HG03342 (cell line): ENCODE measurements at regions not wholly inside any gene's neighbourhood (a gene's known extent, or its start where the extent isn't known, plus 50 kb on each side); places are given as distances from the start of the nearest gene placed in this dataset.
A peak's percentile ranks its signal among the peaks of the same experiment; 100 is the strongest.
"Not testable (repeated sequence)": the region's sequence is repeated elsewhere in the genome, so short reads cannot be mapped to it uniquely, and the experiment has no call there.

Source experiments
- ATAC-seq: cut with Tn5 transposase; IDR thresholded peaks from one replicate; pipeline ENCODE4 v1.9.1; 2021; ENCODE audit warnings: mild to moderate bottlenecking, moderate library complexity; ENCODE audit not compliant: unreplicated experiment

DNA sequence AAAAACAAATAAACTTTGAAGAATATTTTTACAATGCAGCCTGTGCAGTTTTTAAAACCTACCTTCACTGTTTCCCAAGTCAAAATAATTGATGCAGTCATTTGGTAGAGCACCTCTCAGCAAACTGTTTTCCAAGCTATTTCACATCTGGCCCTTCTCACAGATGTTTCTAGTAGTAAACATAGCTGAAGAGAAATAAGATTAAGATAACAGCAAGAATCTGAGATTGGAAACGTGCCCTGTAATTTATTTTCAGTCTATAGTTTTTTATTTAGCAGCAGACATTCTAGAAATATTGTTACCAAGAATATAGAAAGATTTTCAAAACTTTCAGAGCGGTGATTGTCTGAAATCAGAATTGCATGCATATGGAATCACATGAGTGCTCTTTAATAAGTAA, 440.2 kb downstream of the TRIB2 start:
- no peak for ATAC-seq

DNA sequence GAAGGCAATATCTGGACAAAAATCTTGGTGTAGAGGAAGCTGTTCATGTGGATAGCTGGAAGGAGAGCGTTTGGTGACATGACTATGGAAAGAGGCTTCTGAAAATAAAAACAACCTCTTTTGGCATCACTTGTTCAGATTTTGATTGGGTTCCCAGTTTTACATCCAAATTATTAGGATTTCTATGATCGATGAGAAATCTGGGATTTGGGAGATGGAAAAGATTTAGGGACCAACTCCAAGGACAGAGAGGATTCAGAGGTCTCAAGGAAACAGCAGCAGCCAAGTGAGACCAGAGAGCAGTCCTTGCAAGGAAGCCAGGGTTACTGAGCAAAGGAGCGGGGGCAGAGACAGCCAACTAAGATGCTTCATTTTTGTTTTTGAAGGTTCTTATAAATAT, 441.7 kb downstream of the TRIB2 start:
- ATAC-seq, result no peak

DNA sequence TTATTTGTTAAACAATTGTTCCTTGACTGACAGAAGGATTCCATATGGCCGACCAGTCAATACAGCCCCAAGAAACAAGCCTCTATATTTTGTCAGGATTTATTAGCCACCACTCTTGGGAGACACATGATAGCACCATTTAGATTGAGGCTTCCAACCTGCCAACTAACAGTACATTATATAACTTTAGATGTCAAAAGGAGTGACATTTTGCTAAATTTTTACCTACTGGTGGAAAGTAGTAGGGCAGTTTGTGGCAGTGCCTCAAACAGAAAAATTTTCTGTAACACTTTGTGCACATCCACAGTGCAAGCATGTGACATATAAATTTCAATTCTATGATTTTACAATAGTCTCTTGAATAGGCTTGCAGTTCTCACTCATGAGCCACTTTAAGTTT, 464.0 kb downstream of the TRIB2 start:
- ATAC-seq, result no peak

DNA sequence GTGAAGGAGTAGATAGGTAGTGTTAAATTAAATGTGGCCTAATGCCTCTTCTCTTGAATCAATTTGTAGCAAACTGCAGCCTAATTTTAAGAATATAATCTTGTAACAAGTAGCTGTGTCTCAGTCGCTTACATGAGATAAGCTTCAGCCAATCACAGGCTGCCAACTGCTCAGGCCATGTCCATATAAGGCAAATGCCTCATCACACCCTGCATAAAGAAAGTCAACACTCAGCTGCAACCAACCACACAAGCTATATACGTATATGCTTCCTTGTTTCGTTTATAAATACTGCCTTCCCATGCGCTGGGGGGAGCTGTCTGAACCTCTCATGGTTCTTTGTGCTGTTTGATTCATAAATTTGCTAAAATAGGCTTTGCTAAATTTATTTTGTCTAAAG, 476.3 kb downstream of the TRIB2 start:
- peak; percentile 64 for ATAC-seq

DNA sequence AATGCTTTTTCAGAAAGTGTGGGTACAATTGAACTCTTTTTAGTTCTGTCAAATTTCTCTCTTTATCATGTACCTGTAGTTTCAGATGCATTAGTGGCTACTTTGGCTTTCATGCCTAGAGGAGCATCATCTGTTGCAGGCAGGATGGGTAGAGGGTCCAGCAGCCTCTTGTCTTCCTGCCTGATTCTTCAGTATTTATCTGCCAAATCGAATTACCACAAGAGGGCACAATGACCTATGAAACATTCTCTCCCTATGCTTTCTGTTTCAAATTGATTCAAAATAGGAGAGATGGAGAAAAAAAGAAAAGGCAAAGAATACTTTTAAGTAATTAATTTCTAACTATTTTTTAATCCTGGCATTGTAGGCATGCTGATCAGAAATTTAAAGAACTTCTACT, 477.2 kb downstream of the TRIB2 start:
- peak; percentile 72 for ATAC-seq

DNA sequence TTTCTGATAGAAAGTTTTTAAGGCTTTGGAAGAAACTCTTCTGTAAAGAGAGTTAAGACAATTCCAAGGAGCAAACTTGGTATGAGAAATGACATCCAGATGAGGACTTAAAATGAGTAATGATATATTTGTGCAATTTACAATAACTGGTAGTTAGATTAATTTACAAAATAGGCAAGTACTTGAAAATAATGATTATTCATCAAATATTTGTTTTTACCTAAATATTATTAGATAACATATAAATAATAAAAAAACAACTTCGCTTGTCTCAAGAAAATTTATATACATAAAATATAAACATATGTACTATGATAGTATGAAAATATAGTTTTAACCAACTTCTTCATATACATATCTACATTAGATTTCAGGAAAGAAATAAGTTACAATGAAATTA, 478.5 kb downstream of the TRIB2 start:
- ATAC-seq, result no peak

DNA sequence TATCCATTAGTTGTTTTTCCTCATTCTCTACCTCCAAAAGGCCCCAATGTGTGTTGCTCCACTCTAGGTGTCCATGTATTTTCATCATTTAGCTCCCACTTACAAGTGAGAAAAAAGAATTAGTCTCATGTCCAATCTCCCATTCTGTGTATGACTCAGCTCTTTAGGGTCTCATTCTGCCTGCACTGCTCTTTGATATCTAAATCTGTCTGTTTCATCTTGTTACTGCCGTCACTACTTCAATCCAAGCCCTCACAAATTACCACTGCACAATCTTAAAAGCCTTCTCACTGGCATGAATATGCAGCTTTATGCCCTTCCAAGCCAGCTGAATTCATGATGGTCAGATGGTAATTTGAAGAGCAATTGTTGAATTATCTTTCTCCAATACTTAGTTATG, 480.5 kb downstream of the TRIB2 start:
- no peak for ATAC-seq

DNA sequence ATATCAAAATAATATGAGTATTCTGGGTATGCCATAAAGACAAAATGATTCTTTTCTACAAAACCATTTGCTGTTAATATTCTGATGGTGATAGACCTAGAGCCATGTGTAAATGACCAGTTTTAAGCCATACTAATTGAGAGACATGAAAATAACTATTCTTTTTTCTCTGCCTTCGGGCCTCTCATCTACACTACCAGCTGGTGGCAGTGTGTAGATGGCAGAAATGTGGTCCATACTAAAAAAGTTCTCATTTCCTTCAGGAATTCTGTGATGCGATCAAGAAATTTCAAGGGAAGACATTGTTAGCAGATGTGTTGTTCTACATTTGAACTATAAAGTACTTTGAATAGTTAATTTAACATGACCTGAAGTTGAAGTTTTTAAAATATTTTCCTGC, 485.2 kb downstream of the TRIB2 start:
- ATAC-seq, result no peak

DNA sequence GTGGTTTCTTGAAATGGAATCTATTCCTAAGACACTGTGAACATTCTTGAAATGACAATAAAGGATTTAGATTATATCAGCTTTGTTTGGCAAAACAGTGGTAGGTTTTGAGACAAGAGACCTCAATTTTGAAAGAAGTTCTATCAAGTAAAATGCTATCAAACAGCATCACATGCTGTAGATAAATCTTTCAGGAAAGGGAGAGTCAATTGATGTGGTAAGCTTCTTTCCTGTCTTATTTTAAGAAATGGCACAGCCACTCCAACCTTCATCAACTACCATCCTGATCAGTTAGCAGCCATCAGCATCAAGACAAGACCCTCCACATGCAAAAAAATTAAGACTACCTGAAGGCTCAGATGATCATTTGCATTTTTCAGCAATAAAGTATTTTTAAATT, 495.4 kb downstream of the TRIB2 start:
- no peak for ATAC-seq

DNA sequence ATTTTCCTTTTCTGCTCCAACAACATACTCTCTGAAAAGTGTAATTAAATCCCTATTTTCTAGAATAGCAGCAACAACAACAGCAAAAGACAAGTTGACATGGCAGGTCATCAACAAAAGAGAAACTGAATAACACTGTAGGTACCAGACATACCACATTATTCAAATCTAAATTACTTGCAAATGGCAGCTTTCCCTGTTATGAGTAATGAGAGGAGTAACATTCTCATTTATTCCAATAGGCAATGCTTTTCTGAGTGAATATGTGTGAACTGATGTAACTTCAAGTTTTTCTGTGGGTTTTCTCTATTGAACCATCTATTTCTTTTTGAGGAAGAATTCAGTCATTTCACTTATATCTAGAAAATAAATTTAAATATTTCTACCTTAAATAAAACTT, 501.5 kb downstream of the TRIB2 start:
- no peak for ATAC-seq

DNA sequence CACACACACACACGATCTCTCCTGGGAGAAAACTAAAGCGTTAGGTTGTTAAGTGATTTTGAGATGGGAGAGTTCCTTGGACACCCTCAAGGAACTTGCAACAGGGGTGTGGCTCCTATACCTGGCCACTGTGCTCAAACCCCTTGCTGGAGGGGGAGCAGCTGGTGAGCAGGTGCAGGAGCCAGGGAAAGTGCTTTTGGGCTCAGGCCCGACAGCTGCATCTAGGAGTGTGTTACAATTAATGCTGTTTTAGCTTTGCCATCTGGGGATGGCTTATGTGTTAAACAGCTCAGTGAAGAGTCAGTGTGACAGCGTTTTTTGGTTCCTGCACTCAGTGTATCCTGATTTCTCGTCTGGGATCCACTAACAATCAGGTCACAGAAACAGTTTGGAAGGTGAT, 510.8 kb downstream of the TRIB2 start:
- ATAC-seq, result no peak

DNA sequence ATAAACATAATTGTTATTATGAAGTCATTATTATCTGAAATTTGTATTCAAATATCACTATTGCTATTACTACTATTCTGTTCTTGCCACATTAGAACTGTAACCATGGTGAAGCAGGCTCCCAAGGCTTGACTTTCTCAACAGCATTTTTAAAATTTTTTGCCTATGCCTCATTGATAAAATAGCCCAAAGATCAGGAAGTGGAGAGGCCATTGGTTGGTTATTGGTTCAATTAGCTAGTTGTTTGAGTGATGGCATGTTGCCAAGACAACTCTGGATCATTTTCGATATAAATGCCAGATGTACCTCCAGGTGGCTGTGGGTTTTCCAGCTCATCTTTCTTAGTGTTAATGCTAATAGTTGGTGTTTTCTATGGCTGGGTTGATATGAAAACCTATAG, 513.5 kb downstream of the TRIB2 start:
- no peak for ATAC-seq

DNA sequence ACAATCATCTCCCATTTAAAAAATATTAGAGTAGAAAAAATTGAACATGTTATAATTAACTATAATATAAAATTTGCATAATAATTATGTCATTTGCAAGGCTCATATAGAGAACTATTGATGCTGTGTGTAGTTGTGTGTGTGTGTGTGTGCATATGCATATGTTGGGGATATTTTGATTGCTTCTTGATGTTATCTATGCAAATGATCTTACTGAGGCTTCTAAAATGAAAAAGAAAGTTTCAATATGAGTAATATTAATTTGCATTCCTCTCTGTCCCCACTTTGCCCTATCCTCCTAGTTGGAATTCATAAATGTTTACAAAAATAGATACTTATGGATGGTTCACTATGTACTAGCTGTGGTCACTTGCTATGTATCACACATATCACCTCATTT, 523.3 kb downstream of the TRIB2 start:
- ATAC-seq, result no peak

DNA sequence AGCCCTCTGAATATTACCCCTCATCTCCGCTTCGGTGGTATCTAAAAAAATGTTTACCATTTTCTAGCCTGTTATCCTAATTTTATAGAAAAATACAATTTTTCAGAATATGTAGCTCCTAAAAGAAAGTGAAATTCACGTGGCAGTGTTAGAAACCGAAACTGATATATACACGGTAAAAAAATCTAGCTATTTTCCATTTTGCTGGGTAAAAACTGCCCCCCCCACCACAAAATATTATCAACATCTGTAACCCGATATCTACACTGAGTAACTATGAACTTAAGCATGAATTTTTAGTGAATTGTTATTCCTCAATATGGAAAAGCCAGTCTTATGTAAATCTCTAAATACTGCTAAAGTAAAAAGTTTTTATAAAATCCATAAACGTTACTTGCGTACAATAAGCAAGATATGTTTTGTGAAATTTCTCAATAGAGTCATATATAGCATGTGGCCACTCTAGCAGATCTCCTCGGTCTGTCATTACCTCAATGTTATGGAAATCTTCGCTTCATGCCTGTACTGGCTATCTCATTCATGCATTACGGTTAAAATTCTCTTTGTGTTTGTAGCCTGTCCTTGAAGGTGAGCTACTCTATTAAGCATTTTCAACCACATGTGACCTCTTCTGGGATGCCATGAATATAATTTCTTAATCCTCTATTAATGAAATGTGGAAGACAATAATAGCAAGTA, 524.2 kb downstream of the TRIB2 start:
- ATAC-seq, result no peak

DNA sequence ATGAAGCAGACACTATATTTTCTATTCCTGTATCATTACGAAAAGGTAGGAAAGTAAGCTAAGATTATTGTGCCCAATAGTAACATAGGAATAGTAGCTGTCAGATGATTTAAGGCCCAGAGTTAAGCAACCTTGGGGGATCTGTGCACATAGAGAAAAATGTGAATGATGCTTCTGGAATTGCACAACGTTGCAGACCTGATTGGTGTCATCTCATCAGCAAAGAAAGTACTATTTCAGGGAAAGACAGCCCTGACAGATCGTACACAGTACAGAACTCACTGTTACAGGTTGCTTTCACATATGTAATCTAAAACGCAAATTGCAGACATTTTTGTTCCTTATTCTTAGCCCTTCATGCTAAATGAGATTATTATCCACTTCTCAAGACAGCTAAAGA, 535.9 kb downstream of the TRIB2 start:
- ATAC-seq, result no peak

DNA sequence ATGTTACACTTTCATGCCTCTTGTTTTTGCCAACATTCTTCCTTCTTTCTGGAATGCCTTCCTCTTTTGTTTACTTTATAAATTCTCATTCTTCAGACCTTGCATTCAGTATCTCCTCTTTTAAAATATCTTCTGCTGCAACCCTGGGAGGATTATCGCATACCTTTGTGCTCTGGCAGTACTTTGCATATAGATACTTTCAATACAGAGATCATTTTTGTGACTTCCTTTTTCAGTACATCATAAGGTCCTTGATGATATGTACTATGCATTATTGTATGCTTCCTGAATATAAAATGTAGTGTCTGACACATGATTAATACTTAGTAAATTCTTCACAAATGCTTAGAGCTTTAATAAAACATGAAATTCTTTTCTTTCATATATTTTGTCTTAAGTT, 538.7 kb downstream of the TRIB2 start:
- ATAC-seq, result no peak

DNA sequence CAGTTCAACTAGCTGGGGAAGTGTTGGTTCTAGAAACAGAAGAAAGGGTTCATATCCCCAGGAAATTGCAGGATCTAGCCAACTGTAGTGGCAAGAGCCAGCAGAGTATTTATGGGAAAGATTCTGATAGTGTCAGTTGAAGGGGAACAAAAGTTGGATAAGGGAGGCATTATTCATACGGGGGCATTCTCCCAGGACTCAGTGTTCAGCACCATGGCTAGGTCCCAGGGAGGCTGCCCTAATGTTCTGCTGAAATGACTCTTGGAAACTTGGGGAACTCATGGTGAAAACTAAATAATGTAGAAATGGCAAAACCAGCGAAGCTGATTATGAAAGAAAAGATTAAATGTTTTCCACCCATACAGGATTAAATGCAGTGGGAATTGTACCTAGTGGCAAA, 543.7 kb downstream of the TRIB2 start:
- no peak for ATAC-seq

DNA sequence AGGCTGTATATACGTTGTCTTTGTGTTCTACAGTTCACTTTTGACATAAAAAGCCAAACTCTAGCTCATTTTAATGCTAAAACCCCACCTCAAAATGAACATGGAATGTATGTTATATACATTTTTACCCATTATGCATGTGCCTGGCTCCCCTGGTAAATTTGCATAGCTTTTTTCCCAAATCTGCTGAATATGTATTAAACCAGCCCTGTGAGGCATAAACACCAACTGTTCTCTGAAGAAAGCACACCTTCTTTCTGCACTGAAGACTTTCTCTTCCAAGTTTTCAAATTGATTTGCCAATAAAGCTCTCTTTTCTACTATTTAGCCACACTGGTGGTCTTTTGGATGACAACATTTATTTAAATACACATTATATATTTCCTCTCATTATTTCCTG, 549.4 kb downstream of the TRIB2 start:
- ATAC-seq, result no peak

DNA sequence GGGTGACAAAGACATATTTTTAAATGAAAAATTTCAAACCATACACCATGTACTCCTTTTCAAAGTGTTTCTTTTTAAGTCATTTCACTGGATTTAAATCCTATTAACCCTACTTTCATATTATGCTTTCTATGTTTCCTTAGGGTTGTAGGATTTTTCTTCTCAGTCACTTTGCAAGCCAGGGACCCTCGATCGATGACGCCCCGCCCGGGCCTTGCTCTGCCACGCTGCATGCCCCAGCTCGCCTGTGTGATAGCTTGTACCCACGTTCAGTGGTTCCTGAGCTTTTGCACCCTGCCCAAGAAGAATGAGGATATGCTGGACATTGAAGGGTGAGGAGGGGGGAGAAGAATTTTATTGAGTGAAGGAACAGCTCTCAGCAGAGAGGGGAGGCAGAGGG, 568.0 kb downstream of the TRIB2 start:
- ATAC-seq, result no peak

DNA sequence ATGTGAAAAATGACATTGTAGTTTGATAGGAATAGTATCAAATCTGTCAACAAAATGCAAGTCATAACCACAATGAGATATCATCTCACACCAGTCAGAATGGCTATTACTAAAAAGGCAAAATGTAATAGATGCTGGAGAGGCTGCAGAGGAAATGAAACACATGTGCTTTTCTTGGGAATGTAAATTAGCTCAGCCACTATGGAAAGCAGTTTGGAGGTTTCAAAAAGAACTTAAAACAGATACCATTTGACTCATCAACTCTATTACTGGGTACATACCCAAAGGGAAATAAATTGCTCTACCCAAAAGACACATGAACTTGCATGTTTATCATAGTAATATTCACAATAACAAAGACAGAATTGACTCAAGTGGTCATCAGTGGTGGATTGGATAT, 572.6 kb downstream of the TRIB2 start:
- no peak for ATAC-seq

DNA sequence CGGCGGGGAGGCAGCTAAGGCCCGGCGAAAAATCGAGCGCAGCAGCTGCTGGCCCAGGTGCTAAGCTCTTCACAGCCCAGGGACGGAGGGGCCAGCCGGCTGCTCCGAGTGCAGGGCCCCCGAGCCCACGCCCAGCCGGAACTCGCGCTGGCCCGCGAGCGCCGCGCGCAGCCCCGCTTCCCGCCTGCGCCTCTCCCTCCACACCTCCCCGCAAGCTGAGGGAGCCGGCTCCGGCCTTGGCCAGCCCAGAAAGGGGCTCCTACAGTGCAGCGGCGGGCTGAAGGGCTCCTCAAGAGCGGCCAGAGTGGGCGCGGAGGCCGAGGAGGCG, 591.7 kb downstream of the TRIB2 start:
- ATAC-seq, result not testable (repeated sequence)

DNA sequence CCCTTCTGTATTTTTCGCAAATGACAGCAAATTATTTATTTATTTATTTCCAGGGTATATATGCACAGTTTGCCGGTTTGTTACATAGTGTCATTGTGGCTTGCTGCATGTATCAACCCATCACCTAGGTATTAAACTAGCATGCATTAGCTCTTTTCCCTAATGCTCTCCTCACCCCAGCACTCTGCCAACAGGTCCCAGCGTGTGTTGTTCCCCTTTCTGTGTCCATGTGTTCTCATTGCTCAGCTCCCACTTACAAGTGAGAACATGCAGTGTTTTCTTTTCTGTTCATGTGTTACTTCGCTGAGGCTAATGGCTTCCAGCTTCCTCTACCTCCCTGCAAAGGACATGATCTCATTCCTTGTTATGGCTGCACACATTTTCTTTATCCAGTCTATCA, 592.3 kb downstream of the TRIB2 start:
- ATAC-seq, result no peak

DNA sequence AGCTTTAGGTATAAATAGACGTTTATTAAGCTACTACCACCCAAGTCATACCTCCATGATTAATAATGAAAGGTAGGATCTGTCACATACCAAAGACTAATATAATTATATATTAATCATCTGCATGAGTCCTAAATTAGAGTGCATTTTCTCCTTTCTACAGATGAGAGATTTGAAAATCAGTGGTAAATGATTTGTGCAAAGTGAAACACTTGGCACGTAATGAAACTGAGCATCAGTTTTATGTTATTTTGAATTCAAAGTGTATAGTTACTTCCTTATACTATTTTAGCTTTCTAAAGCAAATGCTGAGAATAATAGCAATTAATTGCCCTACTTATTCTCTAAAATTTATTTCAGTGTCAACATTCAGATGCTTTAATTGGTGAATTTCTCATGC, 615.3 kb downstream of the TRIB2 start:
- ATAC-seq, result no peak

DNA sequence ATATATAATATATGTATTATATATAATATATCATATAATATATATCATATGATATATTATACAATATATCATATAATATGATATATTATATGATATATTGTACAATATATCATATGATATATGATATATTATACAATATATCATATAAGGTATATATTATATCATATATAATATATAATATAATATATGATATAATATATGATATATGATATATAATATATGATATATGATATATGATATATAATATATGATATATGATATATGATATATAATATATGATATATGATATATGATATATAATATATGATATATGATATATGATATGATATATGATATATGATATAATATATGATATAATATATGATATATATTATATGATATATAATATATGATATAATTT, 617.3 kb downstream of the TRIB2 start:
- not testable (repeated sequence) for ATAC-seq
